ENCODE measurements at regions not wholly inside any gene's neighbourhood (a gene's known extent, or its start where the extent isn't known, plus 50 kb on each side); places are given as distances from the start of the nearest gene placed in this dataset.

- TF ChIP-seq CEBPB (IDR thresholded peaks at IDR 0.05) (no peak), YY1 (IDR thresholded peaks at IDR 0.05; ENCODE audit: low read depth) (no peak), REST (IDR thresholded peaks at IDR 0.05; ENCODE audit: low read depth) (no peak), MAX (IDR thresholded peaks at IDR 0.05) (no peak), EP300 (IDR thresholded peaks at IDR 0.05; ENCODE audit: borderline replicate concordance) (no peak), CREB1 (IDR thresholded peaks at IDR 0.05; ENCODE audit: low read depth) (no peak), TCF12 (IDR thresholded peaks at IDR 0.05; ENCODE audit: low read depth) (no peak), NFIC (IDR thresholded peaks at IDR 0.05) (no peak), USF1 (IDR thresholded peaks at IDR 0.05) (no peak), RAD21 (IDR thresholded peaks at IDR 0.05; ENCODE audit: low read depth) (no peak), EGR1 (IDR thresholded peaks at IDR 0.05) (no peak), TEAD4 (IDR thresholded peaks at IDR 0.05) (no peak), TAF1 (IDR thresholded peaks at IDR 0.05; ENCODE audit: low read depth) (no peak)
Observed at GRCh38 chr2:8489221-8489620, 192.6 kb upstream of the ID2 start.
